HL-60 (cell line): ENCODE measurements at regions not wholly inside any gene's neighbourhood (a gene's known extent, or its start where the extent isn't known, plus 50 kb on each side); places are given as distances from the start of the nearest gene placed in this dataset.

Source experiments
- DNase-seq, 2 experiments: peaks; one replicate each; pipeline ENCODE4 v3.0.0-alpha.2; 2010 to 2020; ENCODE audit warnings: low read depth in 1 of 2, low spot score in 1 of 2
- H3K27ac ChIP-seq: fragments of 250-450 bp; sonication (Bioruptor Pico); replicated peaks from 2 replicates; pipeline ENCODE4 v1.5.1; 2020; ENCODE audit warnings: mild to moderate bottlenecking, moderate library complexity
- H3K27me3 ChIP-seq: fragments of 250-450 bp; sonication (Bioruptor Pico); 2 replicates; pipeline ENCODE4 v1.5.1; 2021; ENCODE audit warnings: mild to moderate bottlenecking, moderate library complexity; ENCODE audit not compliant: insufficient read depth, poor library complexity, severe bottlenecking
- H3K4me3 ChIP-seq: replicated peaks from 2 replicates; pipeline ENCODE4 v1.5.1; 2011; ENCODE audit warnings: mild to moderate bottlenecking, control low read depth, low read length; ENCODE audit not compliant: insufficient read depth
- CTCF ChIP-seq: IDR thresholded peaks from one replicate; pipeline ENCODE4 v1.5.1; 2011; ENCODE audit warnings: low read length, control low read depth, inconsistent platforms; ENCODE audit not compliant: insufficient read depth
- GABPA ChIP-seq: IDR thresholded peaks from 2 replicates; pipeline ENCODE4 v1.6.1; 2012; ENCODE audit warnings: low read depth
- POLR2AphosphoS5 ChIP-seq: IDR thresholded peaks from 2 replicates; pipeline ENCODE4 v1.6.1; 2012; ENCODE audit warnings: low read depth
- SPI1 ChIP-seq: IDR thresholded peaks from 2 replicates; pipeline ENCODE4 v1.6.1; 2012; ENCODE audit warnings: low read depth, mild to moderate bottlenecking, borderline replicate concordance
- TF ChIP-seq, protein P1 (sequence below): IDR thresholded peaks from 2 replicates; pipeline ENCODE4 v1.6.1; 2012; ENCODE audit warnings: low read depth; ENCODE audit not compliant: insufficient replicate concordance

DNA sequence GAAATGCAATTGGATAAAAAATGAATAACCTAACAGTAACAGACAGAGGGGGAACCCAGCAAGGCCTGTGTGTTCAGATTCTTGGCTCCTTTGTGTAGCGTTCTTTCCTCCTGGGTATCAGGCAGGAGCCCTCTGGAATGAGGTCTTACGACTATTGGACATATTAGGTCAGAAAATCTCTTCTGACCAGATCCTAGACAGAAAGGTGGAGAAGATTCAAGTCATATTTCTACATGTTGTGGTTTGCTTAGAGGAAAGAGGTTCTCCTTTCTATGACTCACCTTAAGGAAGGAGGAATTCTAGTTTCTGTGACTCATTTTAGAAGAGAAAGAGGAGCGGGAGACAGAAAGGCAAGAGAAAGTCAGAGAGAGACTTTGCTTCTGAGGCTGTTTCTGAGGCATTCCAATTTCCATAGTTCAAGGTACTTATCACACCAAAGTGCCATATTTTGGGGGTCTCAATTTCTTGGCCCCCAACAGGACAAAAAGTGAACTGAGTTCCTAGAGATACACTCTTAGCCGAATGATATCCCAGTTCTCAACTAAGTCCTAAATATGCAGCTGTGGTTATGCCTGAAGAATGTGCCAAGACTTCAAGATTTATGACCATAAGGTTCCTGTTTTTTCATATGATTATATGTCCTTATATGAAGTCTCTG is 618.6 kb downstream of the ZEB2 start:
- Histone ChIP-seq H3K27me3 (no peaks in the 10 kb centered on the region), H3K27ac (no peak overlapping the region), H3K4me3 (no peak overlapping the region)
- DNase-seq = no peak
- TF ChIP-seq POLR2AphosphoS5 (no peak), SPI1 (no peak), CTCF (no peak), GABPA (no peak)
- TF ChIP-seq, protein P1, sequence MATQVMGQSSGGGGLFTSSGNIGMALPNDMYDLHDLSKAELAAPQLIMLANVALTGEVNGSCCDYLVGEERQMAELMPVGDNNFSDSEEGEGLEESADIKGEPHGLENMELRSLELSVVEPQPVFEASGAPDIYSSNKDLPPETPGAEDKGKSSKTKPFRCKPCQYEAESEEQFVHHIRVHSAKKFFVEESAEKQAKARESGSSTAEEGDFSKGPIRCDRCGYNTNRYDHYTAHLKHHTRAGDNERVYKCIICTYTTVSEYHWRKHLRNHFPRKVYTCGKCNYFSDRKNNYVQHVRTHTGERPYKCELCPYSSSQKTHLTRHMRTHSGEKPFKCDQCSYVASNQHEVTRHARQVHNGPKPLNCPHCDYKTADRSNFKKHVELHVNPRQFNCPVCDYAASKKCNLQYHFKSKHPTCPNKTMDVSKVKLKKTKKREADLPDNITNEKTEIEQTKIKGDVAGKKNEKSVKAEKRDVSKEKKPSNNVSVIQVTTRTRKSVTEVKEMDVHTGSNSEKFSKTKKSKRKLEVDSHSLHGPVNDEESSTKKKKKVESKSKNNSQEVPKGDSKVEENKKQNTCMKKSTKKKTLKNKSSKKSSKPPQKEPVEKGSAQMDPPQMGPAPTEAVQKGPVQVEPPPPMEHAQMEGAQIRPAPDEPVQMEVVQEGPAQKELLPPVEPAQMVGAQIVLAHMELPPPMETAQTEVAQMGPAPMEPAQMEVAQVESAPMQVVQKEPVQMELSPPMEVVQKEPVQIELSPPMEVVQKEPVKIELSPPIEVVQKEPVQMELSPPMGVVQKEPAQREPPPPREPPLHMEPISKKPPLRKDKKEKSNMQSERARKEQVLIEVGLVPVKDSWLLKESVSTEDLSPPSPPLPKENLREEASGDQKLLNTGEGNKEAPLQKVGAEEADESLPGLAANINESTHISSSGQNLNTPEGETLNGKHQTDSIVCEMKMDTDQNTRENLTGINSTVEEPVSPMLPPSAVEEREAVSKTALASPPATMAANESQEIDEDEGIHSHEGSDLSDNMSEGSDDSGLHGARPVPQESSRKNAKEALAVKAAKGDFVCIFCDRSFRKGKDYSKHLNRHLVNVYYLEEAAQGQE = no peak

DNA sequence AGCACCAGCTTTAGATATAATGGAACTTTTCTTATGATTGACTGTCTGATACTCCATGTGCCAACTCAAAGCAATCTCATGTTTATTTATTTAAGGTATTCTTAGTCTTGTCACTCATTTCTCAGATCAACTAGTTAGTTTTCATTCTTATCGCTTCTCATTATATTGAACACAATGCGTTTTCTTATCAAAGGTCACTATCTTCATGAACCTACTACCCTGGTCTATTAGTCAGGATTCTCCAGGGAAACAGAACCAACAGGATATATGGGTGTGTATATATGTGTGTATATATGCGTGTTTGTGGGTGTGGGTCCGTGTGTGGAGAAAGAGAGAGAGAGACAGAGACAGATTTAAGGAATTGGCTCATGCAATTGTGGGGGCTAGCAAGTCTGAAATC is 619.9 kb downstream of the ZEB2 start:
- Histone ChIP-seq H3K27me3 (no peaks in the 10 kb centered on the region), H3K4me3 (no peak overlapping the region), H3K27ac (no peak overlapping the region)
- TF ChIP-seq CTCF = no peak
- TF ChIP-seq, protein P1 = no peak
- TF ChIP-seq SPI1 = no peak
- no peak for DNase-seq

DNA sequence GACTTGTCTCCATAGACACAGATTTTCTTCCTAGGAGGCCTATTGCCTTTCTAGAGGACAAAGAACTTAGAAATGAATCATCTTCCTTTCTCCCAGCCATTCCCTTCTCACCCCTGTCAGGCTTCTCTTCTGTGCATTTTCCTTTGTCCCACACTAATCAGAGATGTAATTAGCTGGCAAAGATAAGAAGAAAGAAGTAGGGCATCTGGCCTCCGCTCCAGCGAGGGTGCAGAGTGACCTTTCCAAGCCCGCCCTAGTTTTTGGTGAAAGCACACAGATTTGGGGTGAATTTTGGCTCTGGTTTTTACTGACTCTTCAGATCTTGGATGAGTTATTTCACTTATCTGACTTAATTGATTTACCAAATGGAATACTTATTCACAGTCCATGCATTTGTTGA is 626.5 kb downstream of the ZEB2 start:
- DNase-seq = no peak
- no peaks in the 10 kb centered on the region for H3K27me3 ChIP-seq
- TF ChIP-seq CTCF (no peak), SPI1 (no peak), GABPA (no peak), POLR2AphosphoS5 (no peak)
- TF ChIP-seq, protein P1 = no peak
- no peak overlapping the region for H3K27ac ChIP-seq
- H3K4me3 ChIP-seq = no peak overlapping the region
